Right ventricle myocardium inferior (tissue), 1 donor: ENCODE measurements at regions not wholly inside any gene's neighbourhood (a gene's known extent, or its start where the extent isn't known, plus 50 kb on each side); places are given as distances from the start of the nearest gene placed in this dataset.
A peak's percentile ranks its signal among the peaks of the same experiment; 100 is the strongest.
"Not testable (repeated sequence)": the region's sequence is repeated elsewhere in the genome, so short reads cannot be mapped to it uniquely, and the experiment has no call there.

Experiments used
- ATAC-seq: fragments of 200-7000 bp; cut with Tn5 transposase; one replicate; pipeline ENCODE4 v1.9.1; 2020; ENCODE audit warnings: mild to moderate bottlenecking, moderate library complexity
- DNase-seq: peaks from one replicate; pipeline ENCODE4 v3.0.0; 2021; ENCODE audit errors: missing footprints
- intact Hi-C: fragments of 100-400 bp; cut with DNase I; formaldehyde crosslinking; loops from one replicate; pipeline ENCODE4 v1.11.0; 2022
- donor health status: DM: no; HTN: yes; CAD: no; lungs with severe emphysema.

DNA sequence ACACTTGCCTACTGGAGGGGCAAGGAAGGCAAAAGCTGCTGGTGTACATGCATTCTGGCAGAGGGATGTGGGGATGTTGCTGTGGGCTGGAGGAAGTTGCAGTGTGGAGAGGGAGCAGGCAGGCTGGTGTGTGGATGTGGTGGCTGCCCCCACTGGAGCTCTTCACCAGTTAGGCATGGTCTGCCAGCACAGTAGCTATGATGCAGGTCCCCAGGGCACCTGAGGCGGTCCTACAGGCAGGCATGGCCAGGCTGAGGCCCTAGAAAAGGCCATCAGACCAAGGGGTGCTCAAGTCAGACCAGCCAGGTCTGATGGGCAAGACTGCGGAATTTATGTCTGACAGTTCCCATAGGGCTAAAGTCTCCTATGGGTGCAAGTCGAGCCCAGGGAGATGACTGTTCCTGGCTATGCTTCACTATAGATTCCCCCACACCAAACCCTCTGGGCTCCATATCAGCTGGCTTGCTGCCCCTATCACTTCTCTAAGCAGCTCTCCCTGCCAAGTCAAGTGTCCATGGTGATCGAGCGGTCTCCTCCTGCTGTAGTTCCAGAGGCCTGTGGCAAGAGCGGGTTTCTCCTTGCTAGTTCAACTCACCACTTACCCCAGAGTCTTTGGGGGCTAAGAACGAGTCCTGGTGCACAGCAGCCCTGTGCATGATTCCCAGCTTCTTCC lies 473.1 kb downstream of the TDRD3 start:
- DNase-seq (no peak), ATAC-seq (peak; percentile 71)
- intact Hi-C loops: no loop called here

GRCh38 chr13:60869225-60869624 lies 472.2 kb downstream of the TDRD3 start:
- ATAC-seq (peak; percentile 89), DNase-seq (peak; percentile 45)
- intact Hi-C loops: no loop called here

- ATAC-seq: no peak
- intact Hi-C loops: no loop called here
- no peak for DNase-seq
Measured at GRCh38 chr13:60862036-60862435, 465.0 kb downstream of the TDRD3 start.

- ATAC-seq (no peak), DNase-seq (no peak)
- intact Hi-C loops: no loop called here
Measured at GRCh38 chr13:60857698-60858097, 460.7 kb downstream of the TDRD3 start.

GRCh38 chr13:60852886-60853285 lies 455.9 kb downstream of the TDRD3 start:
- ATAC-seq (no peak), DNase-seq (no peak)
- intact Hi-C loops: no loop called here

GRCh38 chr13:60851378-60851777 lies 454.4 kb downstream of the TDRD3 start:
- ATAC-seq (no peak), DNase-seq (no peak)
- intact Hi-C loops: no loop called here

DNA sequence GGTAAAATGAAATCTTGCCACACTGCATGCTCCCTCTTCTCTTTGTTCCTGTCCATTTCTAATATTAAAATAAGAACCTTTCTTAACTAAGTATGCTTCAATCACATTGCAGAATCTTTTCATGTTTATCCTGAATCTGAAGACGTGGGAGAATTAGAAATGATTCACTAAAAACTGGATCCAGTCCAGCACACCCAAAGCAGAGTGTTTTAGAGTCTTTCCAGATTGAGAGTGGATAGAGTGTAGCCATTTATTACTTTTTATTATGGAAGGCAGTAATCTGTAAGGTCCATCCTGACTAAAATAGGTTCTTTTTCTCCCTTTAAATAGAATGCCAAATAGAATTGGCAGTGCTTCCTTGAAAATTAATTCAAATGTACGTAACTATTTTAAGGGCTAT lies 453.5 kb downstream of the TDRD3 start:
- intact Hi-C loops: no loop called here
- no peak for DNase-seq
- ATAC-seq: no peak

GRCh38 chr13:60838581-60838980 lies 441.6 kb downstream of the TDRD3 start:
- intact Hi-C loops: no loop called here
- ATAC-seq: no peak
- DNase-seq: no peak

GRCh38 chr13:60837806-60838205 lies 440.8 kb downstream of the TDRD3 start:
- intact Hi-C loops: no loop called here
- DNase-seq: no peak
- ATAC-seq: no peak

DNA sequence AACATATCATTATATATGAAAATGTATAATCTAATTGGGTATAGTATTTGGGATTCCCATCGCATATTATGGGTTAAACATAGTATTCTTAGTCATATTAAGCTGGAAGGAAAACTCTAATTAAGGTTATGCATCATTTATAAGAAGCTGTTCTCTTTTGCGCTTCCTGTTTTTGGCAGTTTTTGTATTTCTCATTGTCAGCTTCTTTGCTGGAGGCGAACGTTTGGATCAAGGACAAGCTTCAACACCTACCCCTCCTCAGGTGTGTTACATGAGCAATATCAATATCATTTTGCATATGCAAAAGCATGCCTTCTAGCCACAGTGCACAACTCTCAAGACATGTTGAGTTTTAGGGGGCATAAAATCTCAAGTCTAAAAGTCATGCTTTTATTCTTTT lies 439.8 kb downstream of the TDRD3 start:
- intact Hi-C loops: no loop called here
- no peak for DNase-seq

GRCh38 chr13:60811581-60811980 lies 414.6 kb downstream of the TDRD3 start:
- intact Hi-C loops: no loop called here
- ATAC-seq: no peak
- DNase-seq: no peak

More for the DNA sequence above, 439.8 kb downstream of the TDRD3 start:
- ATAC-seq: no peak

- intact Hi-C loops, DNase-seq, ATAC-seq: not testable (repeated sequence)
Measured at GRCh38 chr13:60805640-60806039, 408.6 kb downstream of the TDRD3 start.

- no peak for DNase-seq
- intact Hi-C loops: no loop called here
Measured at GRCh38 chr13:60798503-60798902, 401.5 kb downstream of the TDRD3 start.

GRCh38 chr13:60797112-60797511 lies 400.1 kb downstream of the TDRD3 start:
- DNase-seq (no peak), ATAC-seq (no peak)
- intact Hi-C loops: no loop called here

More at GRCh38 chr13:60798503-60798902, 401.5 kb downstream of the TDRD3 start:
- ATAC-seq: no peak

GRCh38 chr13:60794751-60795150 lies 397.7 kb downstream of the TDRD3 start:
- ATAC-seq: no peak
- DNase-seq: no peak
- intact Hi-C loops: no loop called here

DNA sequence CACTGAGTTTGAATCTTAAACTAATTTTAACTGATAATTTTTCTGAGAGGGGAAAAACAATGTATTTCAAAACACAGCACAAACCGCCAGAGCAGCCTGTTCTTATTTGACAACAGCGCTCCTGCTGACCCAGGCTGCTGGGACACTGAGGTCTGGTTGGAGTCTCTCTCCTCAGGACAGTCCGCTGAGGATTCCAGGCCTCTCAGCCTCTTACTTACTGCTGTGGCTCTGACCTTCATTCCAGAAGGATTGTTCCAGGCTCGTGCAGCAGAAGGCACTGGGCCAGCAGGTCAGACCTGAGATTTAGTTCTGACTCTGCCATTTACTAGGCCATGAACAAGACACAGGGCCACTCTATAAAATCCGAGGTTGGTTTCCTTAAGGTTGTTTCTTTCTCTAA lies 393.6 kb downstream of the TDRD3 start:
- ATAC-seq (no peak), DNase-seq (peak; percentile 35)
- intact Hi-C loops: no loop called here

GRCh38 chr13:60788156-60788829 lies 391.3 kb downstream of the TDRD3 start:
- intact Hi-C loops: no loop called here
- no peak for DNase-seq
- peak; percentile 87 for ATAC-seq

DNA sequence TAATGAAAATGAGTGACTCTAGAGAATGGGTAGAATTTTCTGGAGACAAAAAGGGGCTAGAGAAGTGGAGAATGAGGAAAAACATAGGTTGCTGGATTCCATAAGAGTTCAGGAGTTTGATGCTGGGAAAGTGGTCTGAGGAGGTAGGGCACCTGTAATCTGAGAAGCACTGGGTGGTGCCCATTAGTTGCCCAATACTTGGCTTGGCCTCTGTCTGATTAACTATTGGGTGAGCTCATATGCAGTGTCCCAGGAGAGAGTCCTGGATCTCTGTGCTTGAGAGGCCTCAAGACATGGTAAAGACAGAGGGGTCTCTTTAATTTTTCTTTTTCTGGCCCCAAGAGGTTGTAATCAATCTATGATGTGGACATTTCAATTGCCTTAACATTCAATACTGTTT lies 390.1 kb downstream of the TDRD3 start:
- no peak for ATAC-seq
- intact Hi-C loops: no loop called here
- DNase-seq: no peak

GRCh38 chr13:60772726-60773125 lies 375.7 kb downstream of the TDRD3 start:
- DNase-seq (no peak), ATAC-seq (no peak)
- intact Hi-C loops: no loop called here

- intact Hi-C loops: no loop called here
- peak; percentile 83 for ATAC-seq
- DNase-seq: no peak
Measured at GRCh38 chr13:60765700-60766411, 368.8 kb downstream of the TDRD3 start.
